A549 (cell line): ENCODE measurements at regions not wholly inside any gene's neighbourhood (a gene's known extent, or its start where the extent isn't known, plus 50 kb on each side); places are given as distances from the start of the nearest gene placed in this dataset.
"Not testable (repeated sequence)": the region's sequence is repeated elsewhere in the genome, so short reads cannot be mapped to it uniquely, and the experiment has no call there.

ENCODE experiments used
- HDAC2 ChIP-seq: fragments of 200-600 bp; sonication (generic); IDR thresholded peaks from 2 replicates; pipeline ENCODE4 v1.6.1; 2016
- POLR2A ChIP-seq: IDR thresholded peaks from 2 replicates; pipeline ENCODE4 v1.6.1; 2012; ENCODE audit warnings: mild to moderate bottlenecking, low read length
- RNF2 ChIP-seq: fragments of 200-600 bp; sonication (generic); IDR thresholded peaks from 2 replicates; pipeline ENCODE4 v1.6.1; 2016; ENCODE audit warnings: low read depth, mild to moderate bottlenecking, antibody characterized with exemption, moderate library complexity, borderline replicate concordance
- SMC3 ChIP-seq: fragments of >200 bp; sonication (Bioruptor Twin); formaldehyde crosslinking; IDR thresholded peaks from 3 replicates; pipeline ENCODE4 v1.6.1; 2018; ENCODE audit warnings: inconsistent platforms
- TF ChIP-seq, protein P1 (sequence below): fragments of >200 bp; sonication (Bioruptor Twin); formaldehyde crosslinking; IDR thresholded peaks from 3 replicates; pipeline ENCODE4 v1.5.1; 2016

DNA sequence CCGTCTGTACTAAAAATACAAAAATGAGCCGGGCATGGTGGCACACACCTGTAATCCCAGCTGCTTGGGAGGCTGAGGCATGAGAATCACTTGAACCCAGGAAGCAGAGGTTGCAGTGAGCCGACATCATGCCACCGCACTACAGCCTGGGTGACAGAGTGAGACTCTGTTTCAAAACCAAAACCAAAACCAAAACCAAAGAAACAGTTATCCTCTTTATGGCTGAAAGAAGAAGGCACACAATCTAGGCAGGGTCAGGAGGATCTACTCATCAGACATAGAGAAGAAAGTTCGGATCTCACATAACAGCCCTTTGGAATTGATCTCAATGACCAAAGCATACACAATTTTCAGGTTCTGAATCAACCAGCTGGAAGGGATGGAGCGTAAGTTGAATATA lies 411.3 kb upstream of the SLC35B3 start:
- TF ChIP-seq RNF2, POLR2A, HDAC2, SMC3: not testable (repeated sequence)
- TF ChIP-seq, protein P1, sequence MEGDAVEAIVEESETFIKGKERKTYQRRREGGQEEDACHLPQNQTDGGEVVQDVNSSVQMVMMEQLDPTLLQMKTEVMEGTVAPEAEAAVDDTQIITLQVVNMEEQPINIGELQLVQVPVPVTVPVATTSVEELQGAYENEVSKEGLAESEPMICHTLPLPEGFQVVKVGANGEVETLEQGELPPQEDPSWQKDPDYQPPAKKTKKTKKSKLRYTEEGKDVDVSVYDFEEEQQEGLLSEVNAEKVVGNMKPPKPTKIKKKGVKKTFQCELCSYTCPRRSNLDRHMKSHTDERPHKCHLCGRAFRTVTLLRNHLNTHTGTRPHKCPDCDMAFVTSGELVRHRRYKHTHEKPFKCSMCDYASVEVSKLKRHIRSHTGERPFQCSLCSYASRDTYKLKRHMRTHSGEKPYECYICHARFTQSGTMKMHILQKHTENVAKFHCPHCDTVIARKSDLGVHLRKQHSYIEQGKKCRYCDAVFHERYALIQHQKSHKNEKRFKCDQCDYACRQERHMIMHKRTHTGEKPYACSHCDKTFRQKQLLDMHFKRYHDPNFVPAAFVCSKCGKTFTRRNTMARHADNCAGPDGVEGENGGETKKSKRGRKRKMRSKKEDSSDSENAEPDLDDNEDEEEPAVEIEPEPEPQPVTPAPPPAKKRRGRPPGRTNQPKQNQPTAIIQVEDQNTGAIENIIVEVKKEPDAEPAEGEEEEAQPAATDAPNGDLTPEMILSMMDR = not testable (repeated sequence)
